Loucy (cell line): ENCODE measurements at regions not wholly inside any gene's neighbourhood (a gene's known extent, or its start where the extent isn't known, plus 50 kb on each side); places are given as distances from the start of the nearest gene placed in this dataset.

Experiments
- H2AFZ ChIP-seq: fragments of 200-600 bp; sonication (generic); 2 replicates; pipeline ENCODE4 v1.6.0; 2016; ENCODE audit warnings: antibody characterized with exemption, mild to moderate bottlenecking, low read length, moderate library complexity
- H3F3A ChIP-seq: fragments of 200-600 bp; 2 replicates; pipeline ENCODE4 v1.6.0; 2016; ENCODE audit warnings: antibody characterized with exemption, low read depth, mild to moderate bottlenecking
- H3K27me3 ChIP-seq: fragments of 200-600 bp; sonication (generic); 2 replicates; pipeline ENCODE4 v1.6.1; 2014; ENCODE audit warnings: low read length, mild to moderate bottlenecking; ENCODE audit not compliant: insufficient read depth, poor library complexity, severe bottlenecking
- H3K36me3 ChIP-seq: fragments of 200-600 bp; sonication (generic); 2 replicates; pipeline ENCODE4 v1.6.1; 2016; ENCODE audit warnings: low read length; ENCODE audit not compliant: insufficient read depth
- H3K4me1 ChIP-seq: fragments of 200-600 bp; sonication (generic); 2 replicates; pipeline ENCODE4 v1.5.1; 2014; ENCODE audit warnings: low read length, mild to moderate bottlenecking; ENCODE audit not compliant: insufficient read depth, poor library complexity, severe bottlenecking
- H3K4me2 ChIP-seq: fragments of 200-600 bp; sonication (generic); 2 replicates; pipeline ENCODE4 v1.6.0; 2014; ENCODE audit warnings: antibody characterized with exemption, low read length, low read depth, mild to moderate bottlenecking; ENCODE audit not compliant: poor library complexity, severe bottlenecking
- H3K4me3 ChIP-seq: fragments of 200-600 bp; sonication (generic); 2 replicates; pipeline ENCODE4 v1.5.1; 2014; ENCODE audit warnings: low read length, mild to moderate bottlenecking, mixed read lengths; ENCODE audit not compliant: poor library complexity, severe bottlenecking
- H3K79me2 ChIP-seq: fragments of 200-600 bp; sonication (generic); 2 replicates; pipeline ENCODE4 v1.6.1; 2014; ENCODE audit warnings: low read length; ENCODE audit not compliant: insufficient read depth
- H3K9ac ChIP-seq: fragments of 200-600 bp; sonication (generic); 2 replicates; pipeline ENCODE4 v1.6.0; 2014; ENCODE audit warnings: mild to moderate bottlenecking, low read depth, low read length, moderate library complexity; ENCODE audit not compliant: poor library complexity, severe bottlenecking
- H3K9me2 ChIP-seq: fragments of 200-600 bp; sonication (generic); replicated peaks from 2 replicates; pipeline ENCODE4 v1.6.1; 2016; ENCODE audit warnings: low read depth, low read length, mixed read lengths
- H3K9me3 ChIP-seq: fragments of 200-600 bp; sonication (generic); 2 replicates; pipeline ENCODE4 v1.6.1; 2014; ENCODE audit warnings: mild to moderate bottlenecking, antibody characterized with exemption, low read length, low read depth; ENCODE audit not compliant: insufficient read depth
- H4K20me1 ChIP-seq: fragments of 200-600 bp; sonication (generic); 2 replicates; pipeline ENCODE4 v1.6.0; 2014; ENCODE audit warnings: antibody characterized with exemption, low read length, mild to moderate bottlenecking; ENCODE audit not compliant: insufficient read depth, poor library complexity, severe bottlenecking
- EZH2phosphoT487 ChIP-seq: fragments of 200-600 bp; IDR thresholded peaks from 2 replicates; pipeline ENCODE4 v1.6.1; 2018; ENCODE audit warnings: antibody characterized with exemption, mild to moderate bottlenecking, moderate library complexity, borderline replicate concordance
- TF ChIP-seq, protein P1 (sequence below): fragments of 200-600 bp; sonication (generic); conservative IDR thresholded peaks from 2 replicates; pipeline ENCODE4 v1.5.1; 2014; ENCODE audit warnings: mild to moderate bottlenecking, antibody characterized with exemption, low read length

DNA sequence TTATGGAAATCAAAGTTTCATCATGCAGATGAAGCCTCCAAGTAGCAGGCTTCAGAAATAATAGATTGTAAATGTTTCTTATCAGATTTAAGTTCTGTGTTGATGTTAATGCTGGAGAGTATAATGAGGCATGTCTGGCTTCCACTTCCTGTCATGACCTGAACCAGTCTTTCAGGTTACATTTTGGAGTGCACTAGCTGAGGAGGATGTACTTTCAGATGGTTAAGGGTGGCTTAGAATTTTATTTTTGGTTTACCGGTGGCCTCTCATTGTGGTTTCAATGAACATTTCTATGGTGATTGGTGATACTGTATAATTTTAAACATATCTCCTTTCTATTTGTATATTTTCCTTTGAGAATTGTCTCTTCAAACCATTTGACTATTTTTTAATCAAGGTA, 890.4 kb downstream of the SH3BGRL start:
- Histone ChIP-seq H3F3A (no peaks in the 10 kb centered on the region), H3K9me3 (no peaks in the 10 kb centered on the region), H3K9me2 (no peaks in the 10 kb centered on the region), H4K20me1 (no peaks in the 10 kb centered on the region), H3K4me1 (no peaks in the 10 kb centered on the region), H3K9ac (no peak overlapping the region), H3K4me3 (no peak overlapping the region), H3K79me2 (no peaks in the 10 kb centered on the region), H2AFZ (no peak overlapping the region), H3K27me3 (no peaks in the 10 kb centered on the region), H3K4me2 (no peak overlapping the region), H3K36me3 (no peaks in the 10 kb centered on the region)
- TF ChIP-seq, protein P1, sequence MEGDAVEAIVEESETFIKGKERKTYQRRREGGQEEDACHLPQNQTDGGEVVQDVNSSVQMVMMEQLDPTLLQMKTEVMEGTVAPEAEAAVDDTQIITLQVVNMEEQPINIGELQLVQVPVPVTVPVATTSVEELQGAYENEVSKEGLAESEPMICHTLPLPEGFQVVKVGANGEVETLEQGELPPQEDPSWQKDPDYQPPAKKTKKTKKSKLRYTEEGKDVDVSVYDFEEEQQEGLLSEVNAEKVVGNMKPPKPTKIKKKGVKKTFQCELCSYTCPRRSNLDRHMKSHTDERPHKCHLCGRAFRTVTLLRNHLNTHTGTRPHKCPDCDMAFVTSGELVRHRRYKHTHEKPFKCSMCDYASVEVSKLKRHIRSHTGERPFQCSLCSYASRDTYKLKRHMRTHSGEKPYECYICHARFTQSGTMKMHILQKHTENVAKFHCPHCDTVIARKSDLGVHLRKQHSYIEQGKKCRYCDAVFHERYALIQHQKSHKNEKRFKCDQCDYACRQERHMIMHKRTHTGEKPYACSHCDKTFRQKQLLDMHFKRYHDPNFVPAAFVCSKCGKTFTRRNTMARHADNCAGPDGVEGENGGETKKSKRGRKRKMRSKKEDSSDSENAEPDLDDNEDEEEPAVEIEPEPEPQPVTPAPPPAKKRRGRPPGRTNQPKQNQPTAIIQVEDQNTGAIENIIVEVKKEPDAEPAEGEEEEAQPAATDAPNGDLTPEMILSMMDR = no peak
- TF ChIP-seq EZH2phosphoT487 = no peak

- Histone ChIP-seq H4K20me1 (no peaks in the 10 kb centered on the region), H3K4me3 (no peak overlapping the region), H3K27me3 (no peaks in the 10 kb centered on the region), H3F3A (no peaks in the 10 kb centered on the region), H3K9ac (no peak overlapping the region), H3K36me3 (no peaks in the 10 kb centered on the region), H3K9me2 (no peaks in the 10 kb centered on the region), H3K9me3 (no peaks in the 10 kb centered on the region), H3K4me1 (no peaks in the 10 kb centered on the region), H3K4me2 (no peak overlapping the region), H2AFZ (no peak overlapping the region), H3K79me2 (no peaks in the 10 kb centered on the region)
- TF ChIP-seq, protein P1 = no peak
- no peak for TF ChIP-seq EZH2phosphoT487
These were observed 923.2 kb downstream of the SH3BGRL start for GRCh38 chrX:82125103-82125502.

GRCh38 chrX:82127228-82128123, 925.6 kb downstream of the SH3BGRL start:
- H3K9ac ChIP-seq = no peak overlapping the region
- no peaks in the 10 kb centered on the region for H3K9me2 ChIP-seq

More at GRCh38 chrX:82127228-82128123, 925.6 kb downstream of the SH3BGRL start:
- Histone ChIP-seq H3K9me3 (no peaks in the 10 kb centered on the region; the same call in 1 of the 2 replicates), H4K20me1 (no peaks in the 10 kb centered on the region), H3K4me1 (no peaks in the 10 kb centered on the region), H3K27me3 (no peaks in the 10 kb centered on the region), H2AFZ (no peak overlapping the region), H3K79me2 (no peaks in the 10 kb centered on the region), H3K36me3 (no peaks in the 10 kb centered on the region), H3F3A (no peaks in the 10 kb centered on the region), H3K4me3 (no peak overlapping the region), H3K4me2 (no peak overlapping the region)
- TF ChIP-seq EZH2phosphoT487 = no peak
- TF ChIP-seq, protein P1 = no peak
